Muscle of back (tissue), 3 donors: ENCODE measurements at regions not wholly inside any gene's neighbourhood (a gene's known extent, or its start where the extent isn't known, plus 50 kb on each side); places are given as distances from the start of the nearest gene placed in this dataset.

Experiments used
- DNase-seq, 3 donors: peaks; one replicate each; pipeline versions ENCODE4 v3.0.0 to v3.0.0-alpha.2; 2013

DNA sequence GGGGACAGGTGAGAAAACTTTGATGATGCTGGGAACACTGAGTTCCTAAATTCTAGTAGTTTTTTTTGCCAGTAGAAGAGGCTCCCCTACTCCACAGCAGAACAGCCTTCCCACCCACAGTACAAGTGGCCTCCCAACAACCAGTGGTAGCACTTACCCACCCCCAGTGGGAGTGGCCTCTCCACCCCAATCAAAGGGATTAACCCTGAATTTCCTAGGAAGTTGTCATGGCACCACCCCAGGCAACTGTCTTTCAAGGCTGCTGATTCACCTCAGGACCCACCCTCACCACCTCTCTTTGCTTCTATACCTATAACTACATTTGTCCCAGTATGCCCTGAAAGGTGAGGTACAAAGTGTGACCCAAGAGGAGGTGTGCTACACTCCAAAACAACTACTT lies 81.4 kb upstream of the PRDX6 start:
- no peak for DNase-seq

DNA sequence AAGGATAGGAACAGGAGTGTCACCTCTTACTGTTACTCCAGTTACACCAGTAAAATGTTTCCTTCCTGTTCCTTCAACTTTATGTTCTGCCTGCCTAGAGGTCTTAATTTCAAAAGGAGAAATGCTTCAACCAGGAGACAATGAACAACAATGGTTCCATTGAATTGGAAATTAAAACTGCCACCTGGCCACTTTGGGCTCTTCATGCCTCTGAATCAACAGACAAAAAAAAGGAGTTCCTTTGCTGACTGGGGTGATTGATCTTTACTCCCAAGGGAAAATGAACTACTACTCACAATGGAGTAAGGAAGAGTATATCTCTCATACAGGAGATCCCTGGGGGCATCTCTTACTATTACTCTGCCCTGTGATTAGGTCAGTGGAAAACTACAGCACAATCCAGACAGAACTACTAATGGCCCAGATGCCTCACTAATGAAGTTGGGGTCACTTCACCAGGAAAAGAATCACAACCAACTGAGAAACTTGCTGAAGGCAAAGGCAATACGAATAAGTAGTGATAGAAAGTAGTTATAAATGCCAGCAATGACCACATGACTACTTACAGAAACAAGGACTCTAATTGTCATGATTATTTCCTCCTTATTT lies 76.6 kb upstream of the PRDX6 start:
- no peak for DNase-seq

DNA sequence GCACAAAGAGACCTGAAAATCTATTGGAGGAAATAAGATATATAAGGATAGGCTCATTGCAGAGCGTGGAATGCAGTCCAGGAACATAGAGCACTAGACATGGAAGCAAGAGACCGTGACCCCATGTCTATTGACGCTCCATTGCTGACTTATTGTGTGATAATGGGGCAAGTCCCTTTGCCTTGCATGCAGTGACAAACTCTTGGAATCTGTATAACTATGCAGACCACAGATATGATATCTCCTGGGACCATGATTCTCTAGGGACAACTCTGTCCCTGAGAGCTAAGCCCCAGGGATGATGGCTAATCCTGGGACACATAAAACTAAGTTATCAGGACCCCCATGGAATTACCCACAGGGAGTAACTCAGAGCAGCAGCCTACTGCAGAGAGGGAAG lies 73.1 kb upstream of the PRDX6 start:
- no peak for DNase-seq

DNA sequence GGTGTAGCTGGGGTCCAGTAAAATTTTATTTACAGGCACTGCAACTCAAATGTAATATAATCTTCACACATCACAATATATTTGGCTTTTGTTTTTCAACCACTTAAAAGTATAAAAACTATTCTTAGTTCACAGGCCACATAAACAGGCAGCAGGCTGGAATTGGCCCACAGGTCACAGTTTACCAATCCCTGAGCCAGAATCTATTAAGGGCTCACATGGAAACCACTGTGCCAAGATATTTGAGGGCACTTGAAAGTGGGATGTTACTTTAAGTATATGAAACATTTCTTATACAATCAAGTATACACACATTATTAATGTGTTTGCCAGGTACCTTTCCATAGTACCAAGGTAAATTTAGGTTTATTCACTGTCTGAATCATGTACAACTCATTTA lies 71.9 kb upstream of the PRDX6 start:
- DNase-seq, result no peak

DNA sequence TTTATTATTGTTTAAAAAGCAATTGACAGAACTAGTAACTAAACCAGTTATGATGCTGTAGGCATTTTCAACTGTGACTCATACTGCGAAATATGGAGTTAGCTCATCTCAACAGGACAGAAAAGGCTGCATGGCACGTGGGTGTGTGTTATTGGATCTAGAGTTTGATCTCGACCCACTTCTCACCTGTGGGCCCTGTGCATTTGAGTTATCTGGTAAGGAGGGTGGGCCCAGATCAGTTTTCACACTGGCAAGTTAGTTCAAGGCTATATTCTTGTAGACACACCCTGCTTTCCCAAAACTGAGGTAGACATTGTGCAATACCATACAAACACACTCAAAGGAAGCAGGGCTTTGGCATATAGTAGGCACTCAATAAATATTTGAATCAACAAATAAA lies 71.3 kb upstream of the PRDX6 start:
- DNase-seq, result peak in 1 of 3 donors; percentile 22

DNA sequence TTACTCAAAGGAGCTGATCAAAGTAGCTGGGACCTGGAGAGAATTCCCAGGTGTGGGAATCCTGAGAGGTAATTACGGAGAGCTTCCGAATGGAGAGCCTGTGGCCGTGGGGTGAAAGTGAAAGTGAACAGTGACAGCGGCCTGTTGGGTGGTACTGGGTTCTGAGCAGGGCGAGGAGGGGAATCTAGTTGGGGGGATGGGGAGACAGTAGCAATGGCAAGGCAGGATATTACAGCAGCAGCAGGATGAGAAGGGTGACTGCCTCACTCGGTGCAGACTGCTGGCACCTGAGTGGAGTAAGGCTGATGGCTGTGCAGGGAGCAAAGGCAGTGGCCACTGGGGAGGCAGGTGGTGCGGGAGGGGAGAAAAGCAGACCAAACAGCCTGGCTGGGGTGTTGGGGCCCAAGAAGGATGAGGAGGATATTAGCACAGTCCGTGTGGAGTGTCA lies 70.3 kb upstream of the PRDX6 start:
- DNase-seq, result no peak

DNA sequence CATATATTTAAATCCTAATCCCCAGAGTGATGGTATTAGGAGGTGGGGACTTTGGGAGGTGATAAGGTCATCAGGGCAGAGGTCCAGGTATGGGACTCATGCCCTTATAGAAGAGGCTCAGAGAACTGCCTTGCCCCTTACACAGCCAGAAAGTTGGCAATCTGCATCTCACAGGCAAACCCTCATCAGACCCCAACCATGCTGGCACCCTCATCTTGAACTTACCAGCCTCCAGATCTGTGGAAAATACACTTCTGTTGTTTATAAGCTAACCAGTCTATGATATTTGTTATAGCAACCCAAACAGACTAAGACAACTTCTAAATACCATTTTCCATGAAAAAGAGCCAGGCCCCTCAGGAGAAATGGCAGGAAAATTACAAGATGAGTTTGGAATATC lies 69.3 kb upstream of the PRDX6 start:
- no peak for DNase-seq

DNA sequence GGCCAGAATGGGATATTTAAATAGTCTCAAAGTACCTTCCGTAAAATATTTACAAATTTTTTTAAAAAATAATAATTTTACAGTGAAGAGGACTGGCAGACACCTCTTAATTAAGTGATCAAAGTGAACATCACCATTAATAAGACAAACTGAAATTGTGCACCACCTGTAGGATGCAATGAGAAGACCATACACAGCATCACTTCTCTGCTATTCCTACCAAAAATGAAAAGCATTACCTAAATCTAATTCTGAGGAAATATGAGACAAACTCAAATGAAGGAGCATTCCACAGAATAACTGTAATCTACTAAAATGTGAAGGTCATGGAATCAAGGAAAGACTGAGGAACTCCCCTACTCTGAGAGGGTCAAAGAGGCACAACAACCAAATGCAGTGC lies 68.2 kb upstream of the PRDX6 start:
- no peak for DNase-seq

DNA sequence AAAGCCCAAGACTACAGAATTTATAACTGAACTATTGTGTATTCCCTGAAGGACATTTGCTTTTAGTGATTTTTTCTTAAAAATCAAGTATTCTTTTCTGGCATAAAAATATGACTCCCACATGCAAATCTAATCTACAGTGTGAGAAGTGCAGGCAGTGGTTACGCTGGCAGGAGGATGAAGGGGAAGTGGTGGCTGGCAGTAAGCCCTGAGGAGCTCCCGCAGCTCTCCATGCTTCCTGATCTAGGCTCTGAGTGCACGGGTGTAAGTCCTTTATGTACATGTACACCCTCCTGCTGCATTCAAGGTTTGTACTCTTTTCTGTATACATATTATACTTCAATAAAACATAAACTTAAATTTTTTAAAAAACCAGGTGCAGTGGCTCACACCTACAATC lies 67.5 kb upstream of the PRDX6 start:
- DNase-seq, result peak; percentile 46 to 61 (median 55)

DNA sequence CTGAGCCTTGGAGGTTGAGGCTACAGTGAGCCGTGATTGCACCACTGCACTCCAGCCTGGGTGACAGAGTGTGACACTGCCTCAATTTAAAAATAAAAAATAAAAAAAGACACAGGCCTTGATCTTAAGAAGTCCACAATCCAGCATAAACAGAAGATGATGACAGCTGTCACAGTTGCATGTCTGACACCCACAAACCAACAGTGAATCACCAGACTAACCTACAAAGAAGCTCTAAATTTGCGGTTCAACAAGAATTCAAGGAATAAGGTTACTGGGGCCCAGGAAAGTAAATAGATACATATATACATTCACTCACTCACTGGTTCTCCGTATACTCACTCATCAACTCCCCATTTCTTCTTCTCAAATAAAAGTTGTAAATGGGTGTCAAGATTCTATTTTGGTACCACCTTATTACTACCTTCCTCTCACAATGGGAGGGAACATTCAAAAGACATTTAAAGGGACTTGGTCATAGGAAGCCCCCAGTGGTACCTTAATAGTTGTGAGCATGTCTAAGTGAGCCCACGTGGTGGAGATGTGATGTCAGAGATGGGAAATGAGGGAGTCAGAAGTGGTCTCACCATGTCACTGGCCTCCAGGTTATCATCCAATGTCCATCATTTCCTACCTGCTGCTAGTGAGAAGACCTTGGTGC lies 66.9 kb upstream of the PRDX6 start:
- peak in 1 of 3 donors; percentile 26 for DNase-seq

DNA sequence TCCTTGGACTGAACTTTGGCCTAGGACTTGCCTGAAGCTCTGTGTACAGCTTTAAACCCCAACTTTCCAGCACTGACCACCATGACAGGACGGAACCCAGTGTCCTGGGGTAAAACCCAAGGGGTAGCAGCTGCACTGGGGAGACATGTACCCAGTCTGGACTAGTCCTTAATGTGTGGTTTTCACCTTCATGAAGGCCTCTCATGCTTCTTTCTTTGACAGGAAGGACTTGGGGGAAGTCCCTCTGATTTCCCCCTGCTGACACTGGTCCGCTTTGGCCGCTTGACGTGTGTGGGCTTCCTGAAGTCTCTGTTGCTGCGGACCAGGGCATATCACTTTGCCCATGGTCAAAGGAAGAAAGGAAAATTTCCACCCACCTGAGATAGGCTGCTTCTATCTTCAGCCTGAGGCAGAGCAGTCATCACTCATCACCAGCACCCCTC lies 66.3 kb upstream of the PRDX6 start:
- DNase-seq, result no peak

DNA sequence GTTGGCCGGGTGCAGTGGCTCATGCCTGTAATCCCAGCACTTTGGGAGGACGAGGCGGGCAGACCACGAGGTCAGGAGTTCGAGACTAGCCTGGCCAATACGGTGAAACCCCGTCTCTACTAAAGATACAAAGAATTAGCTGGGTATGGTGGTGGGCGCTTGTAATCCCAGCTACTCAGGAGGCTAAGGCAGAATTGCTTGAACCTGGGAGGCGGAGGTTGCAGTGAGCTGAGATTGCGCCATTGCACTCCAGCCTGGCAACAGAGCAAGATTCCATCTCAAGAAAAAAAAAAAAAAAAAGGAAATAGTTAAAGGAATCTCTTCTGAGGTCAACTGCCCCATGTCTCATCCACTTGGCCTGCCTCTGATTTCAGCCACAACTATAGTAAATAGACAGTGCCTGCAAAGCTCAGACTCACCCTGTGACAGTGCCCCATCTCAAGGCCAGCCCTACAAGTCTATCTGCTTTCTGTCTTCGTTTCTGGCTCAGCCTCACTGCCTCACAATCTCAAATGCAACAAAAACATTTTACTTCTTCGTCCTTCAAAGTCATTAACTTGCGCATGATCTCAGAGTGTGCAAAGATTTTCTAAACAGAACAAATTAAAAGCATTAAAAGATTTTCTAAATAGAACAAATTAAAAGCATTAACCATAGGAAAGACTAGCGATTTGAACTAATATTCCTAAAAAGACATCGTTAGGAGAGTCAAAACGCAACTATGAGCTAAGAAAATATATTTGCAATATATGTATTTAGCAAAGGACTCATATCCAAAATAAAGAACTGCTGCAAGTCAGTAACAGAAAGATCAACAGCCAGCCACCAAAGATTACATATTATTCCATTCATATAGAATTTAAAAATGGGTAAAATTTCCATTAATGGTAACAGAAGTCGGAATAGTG lies 65.0 kb upstream of the PRDX6 start:
- no peak for DNase-seq

DNA sequence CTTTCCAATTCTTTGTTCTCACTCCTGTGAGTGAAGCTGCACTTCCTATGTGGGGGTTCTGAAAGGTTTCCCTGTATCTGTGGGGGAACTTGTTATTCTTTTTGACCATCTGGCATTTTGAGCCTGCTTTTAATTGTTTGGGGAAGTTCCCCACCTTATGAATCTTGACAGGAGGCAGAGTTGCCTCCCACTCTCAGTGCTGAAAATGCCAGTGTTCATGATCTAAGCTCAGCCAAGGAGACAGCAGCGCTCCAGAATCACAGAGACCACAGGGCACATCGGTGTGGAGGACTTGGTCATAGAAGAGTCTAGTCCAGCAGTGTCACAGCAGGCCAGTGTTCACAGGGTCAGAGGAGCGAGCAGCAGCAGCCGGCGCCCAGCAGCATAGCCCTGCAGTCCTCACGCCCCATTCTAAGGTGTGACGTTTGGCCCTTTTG lies 63.8 kb upstream of the PRDX6 start:
- no peak for DNase-seq

DNA sequence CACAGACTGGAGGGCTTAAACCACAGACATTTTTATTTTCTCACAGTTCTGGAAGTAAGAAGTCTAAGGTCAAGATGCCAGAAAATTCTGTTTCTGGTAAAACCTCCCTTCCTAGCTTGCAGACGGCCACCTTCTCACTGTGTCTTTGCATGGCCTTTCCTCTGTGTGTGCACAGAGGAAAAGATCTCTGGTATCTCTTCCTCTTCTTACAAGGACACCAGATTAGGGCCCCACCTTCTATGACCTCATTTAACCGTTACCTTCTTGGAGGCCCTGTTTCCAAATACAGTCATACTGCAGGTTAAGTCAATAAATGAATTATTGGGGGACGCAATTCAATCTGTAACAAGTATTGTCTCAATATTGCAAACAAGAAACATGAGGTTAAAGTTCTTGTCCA lies 63.0 kb upstream of the PRDX6 start:
- no peak for DNase-seq

DNA sequence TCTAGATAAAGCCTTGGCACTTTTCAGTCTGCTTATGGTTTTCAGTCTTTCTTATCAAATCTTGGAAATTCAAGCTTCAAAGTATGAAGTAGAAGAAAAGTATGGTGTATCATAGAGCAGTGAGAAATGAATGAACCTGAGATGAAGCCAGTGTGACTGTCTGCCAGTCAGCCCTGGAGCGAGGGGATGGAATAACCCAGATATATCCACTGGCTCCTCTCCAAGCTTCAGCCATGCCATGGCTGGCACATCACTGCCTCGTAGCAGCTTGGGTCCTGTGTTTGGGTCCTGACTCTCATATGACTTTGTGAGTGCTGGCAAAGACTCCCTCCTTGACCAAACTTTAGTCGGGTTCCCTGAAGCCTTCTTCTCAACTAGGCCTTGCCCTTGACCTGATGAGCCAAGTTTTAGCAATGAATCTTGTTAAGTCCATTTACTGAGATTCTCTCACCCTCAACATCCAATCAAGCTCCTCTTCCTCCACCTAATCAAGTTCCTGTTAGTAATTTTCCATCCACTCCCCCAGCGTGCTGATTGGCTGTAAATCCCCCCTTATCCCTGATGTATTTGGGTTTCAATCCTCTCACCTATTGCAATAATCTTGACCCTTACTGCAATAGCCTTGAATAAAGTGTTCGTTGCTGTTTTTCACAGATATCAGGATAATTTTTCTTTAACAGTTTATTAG lies 62.5 kb upstream of the PRDX6 start:
- no peak for DNase-seq

DNA sequence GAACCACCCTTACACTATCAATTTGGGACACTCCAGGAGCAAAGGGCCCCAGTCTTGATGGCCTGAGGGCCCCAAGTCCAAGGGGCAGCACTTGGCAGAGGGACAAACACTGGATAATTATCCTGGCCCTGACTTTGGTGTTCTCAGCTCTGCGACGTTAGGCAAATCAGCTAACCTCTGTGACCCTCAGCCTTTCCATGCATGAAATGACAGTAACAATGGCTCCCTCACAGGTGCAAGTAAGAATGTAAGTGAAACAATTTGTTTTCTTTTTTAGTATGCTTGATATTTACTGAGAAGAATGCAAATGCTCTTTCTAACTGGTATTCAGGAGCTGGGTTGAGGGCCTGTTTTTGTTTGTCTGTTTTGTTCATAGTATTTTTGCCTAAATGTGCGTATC lies 61.6 kb upstream of the PRDX6 start:
- no peak for DNase-seq

DNA sequence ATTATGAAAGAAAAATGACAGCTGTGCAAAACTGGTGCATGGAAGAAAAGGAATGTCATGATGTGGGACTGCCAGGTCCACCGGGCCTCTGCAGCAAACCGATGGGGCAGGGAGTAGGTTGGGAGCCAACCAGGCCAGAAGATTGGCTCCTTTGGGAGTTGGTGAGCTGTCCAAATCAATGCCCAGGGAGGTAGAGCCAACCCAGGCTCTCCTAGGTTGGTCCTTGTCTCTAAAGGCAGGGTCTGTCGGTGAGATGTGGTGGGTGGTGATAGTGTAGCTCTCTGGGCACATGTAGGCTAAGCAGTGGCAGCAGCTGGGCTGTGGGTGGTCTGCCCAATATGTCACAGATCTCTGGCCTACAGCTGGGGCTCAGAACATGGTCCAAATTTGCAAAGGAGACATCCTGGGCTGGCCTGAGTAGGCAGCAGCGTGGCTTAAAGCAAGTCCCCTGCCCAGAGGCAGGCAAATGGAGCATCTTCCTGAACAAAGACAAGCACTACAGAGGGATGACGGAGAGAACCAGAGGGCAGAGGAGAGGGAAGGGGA lies 61.2 kb upstream of the PRDX6 start:
- DNase-seq, result peak in 2 of 3 donors; percentile 26 to 65

DNA sequence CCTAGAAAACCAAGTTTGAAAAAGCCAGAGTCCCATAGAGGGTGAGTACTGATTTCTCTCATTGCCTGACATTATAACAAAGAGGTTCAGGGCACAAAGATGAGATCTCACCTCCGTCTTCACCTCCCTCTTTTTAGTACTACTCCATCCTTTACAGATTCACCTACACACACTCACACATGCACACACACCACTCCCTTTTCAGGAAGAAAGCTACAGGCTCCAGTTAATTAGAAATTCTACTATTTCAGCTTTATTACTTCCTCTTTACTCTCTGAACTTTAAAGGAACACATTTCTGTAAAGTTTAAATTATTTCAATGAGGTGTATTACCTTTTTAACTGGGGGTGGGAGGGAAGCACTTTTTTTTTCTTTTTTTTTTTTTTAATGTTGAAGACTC lies 59.6 kb upstream of the PRDX6 start:
- no peak for DNase-seq

DNA sequence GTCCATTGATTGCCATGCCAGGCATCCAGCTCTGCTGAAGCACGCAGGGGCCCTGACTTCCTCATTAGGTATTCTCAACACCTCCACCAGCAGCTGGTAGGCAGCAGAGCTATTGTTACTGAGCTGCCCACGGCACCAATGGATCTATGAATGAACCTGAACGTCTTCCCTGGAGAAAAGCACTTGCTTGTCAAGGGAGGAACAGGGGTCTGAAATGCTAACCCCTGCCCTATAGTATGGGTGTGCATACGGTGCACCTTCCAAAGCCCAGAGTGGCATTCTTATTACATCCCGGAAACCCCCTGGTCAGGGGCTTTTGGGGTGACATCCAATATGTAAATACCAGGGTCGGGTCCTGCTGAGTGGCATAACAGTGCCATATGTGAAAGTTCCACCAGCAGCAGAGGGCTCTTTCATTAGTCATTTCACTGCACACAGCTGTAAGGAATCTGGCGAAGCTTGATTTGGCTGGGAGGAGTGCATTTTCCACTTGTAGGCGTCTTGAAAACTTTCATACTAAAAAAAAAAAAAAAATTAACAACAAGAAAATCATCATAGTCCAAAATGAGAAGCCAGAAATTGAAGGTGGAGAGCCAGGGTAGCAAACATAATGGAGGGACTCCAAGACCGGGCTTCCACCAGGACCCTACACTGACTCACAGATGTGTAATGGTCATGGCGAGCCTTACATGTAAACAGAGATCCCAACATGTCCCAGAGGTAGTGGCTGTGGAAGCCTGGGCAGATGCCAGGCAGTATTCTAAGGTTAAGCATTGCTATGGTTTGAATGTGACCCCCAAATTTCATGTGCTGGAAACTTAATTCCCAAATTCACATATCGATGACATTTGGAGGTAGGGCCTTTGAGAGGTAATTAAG lies 58.8 kb upstream of the PRDX6 start:
- DNase-seq, result no peak

DNA sequence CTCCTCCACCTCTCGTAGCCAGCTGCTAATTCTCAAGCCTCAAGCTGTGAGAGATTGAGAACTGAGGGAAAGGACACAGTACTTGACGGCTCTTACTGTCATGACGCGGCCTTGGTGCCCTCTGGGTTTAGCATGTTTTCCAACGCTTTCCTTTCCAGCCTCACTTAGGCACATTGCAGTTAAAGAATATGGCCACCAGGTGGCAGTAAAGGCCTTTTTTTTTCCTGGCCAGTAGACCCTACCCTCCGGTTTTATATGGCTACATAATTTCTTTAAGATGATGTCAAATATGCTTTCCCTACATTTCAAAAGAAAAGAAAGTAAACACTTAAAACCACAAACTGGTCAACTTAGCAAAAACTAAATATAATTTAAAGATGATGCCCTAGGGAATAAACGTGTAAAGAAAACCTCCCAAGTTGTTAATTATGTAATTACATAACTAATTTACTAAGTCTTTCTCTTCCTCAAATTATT lies 56.8 kb upstream of the PRDX6 start:
- DNase-seq, result peak; percentile 71 to 86 (median 84)

DNA sequence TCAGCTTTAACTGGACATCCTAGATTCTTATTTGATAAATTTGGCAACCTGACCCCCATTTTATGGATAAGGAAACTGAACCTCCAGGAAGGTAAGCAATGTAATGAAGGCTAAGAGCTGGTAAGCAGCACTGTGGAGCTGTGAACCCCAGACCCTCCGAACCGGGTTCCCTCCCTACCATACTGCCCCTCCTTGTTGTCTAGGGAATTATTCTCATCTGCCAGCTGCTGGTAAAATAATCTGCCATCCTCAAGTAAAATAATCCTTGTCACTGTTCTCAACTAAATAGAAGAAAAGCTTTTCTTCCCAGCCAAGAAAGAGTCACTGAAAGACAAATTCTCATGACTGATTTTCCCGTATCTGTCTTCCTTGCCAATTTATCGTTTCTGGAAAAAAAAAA lies 55.8 kb upstream of the PRDX6 start:
- no peak for DNase-seq
